PC-9 (cell line): ENCODE measurements at regions not wholly inside any gene's neighbourhood (a gene's known extent, or its start where the extent isn't known, plus 50 kb on each side); places are given as distances from the start of the nearest gene placed in this dataset.

Experiments used
- BruUV-seq: library from RNA; stranded (reverse); fragments of 400-500 nt; replicated peaks from 2 replicates; lab custom pipeline; 2021; lab: Mats Ljungman, UMichigan
- CTCF ChIA-PET: fragments of 300-600 bp; sonication (Branson Sonifier 250); formaldehyde crosslinking; loops from one replicate; lab custom pipeline; 2022; ENCODE audit warnings: antibody characterized with exemption; lab: Charles Lee
- POLR2A ChIA-PET: fragments of 300-600 bp; sonication (Branson Sonifier 250); formaldehyde crosslinking; loops from one replicate; lab custom pipeline; 2022; ENCODE audit warnings: antibody characterized with exemption; ENCODE audit not compliant: unreplicated experiment; lab: Charles Lee
- DNase-seq, 2 experiments: peaks; one replicate each; pipeline versions ENCODE4 v3.0.0 to v3.0.0-alpha.2; 2015 to 2022; ENCODE audit warnings: mixed read lengths in 1 of 2
- H2AFZ ChIP-seq: fragments of 200-600 bp; sonication (generic); 2 replicates; pipeline ENCODE4 v1.8.1; 2017; ENCODE audit warnings: antibody characterized with exemption
- H3F3A ChIP-seq: fragments of 200-600 bp; sonication (generic); 2 replicates; pipeline ENCODE4 v1.8.1; 2017; ENCODE audit warnings: antibody characterized with exemption, mild to moderate bottlenecking, low read depth; ENCODE audit not compliant: insufficient read depth
- H3K27ac ChIP-seq: fragments of 200-600 bp; sonication (generic); 2 replicates; pipeline ENCODE4 v1.6.1; 2016; ENCODE audit warnings: mixed run types
- H3K27me3 ChIP-seq: fragments of 200-600 bp; sonication (generic); 2 replicates; pipeline ENCODE4 v1.6.1; 2016; ENCODE audit warnings: low read depth, mixed run types; ENCODE audit not compliant: insufficient read depth
- H3K36me3 ChIP-seq: fragments of 200-600 bp; sonication (generic); 2 replicates; pipeline ENCODE4 v1.6.1; 2016; ENCODE audit warnings: low read depth, mixed run types
- H3K4me1 ChIP-seq: fragments of 200-600 bp; sonication (generic); replicated peaks from 2 replicates; pipeline ENCODE4 v1.6.1; 2016; ENCODE audit warnings: mixed run types; ENCODE audit not compliant: insufficient read depth
- H3K4me2 ChIP-seq: fragments of 200-600 bp; sonication (generic); 2 replicates; pipeline ENCODE4 v1.6.1; 2017; ENCODE audit warnings: mixed run types
- H3K4me3 ChIP-seq: fragments of 200-600 bp; sonication (generic); 2 replicates; pipeline ENCODE4 v1.6.1; 2016; ENCODE audit warnings: mixed run types
- H3K79me2 ChIP-seq: fragments of 200-600 bp; sonication (generic); 2 replicates; pipeline ENCODE4 v1.6.1; 2017; ENCODE audit warnings: low read depth, mixed run types
- H3K9me2 ChIP-seq: fragments of 200-600 bp; sonication (generic); 2 replicates; pipeline ENCODE4 v1.8.1; 2017; ENCODE audit warnings: mild to moderate bottlenecking; ENCODE audit not compliant: insufficient read depth
- H3K9me3 ChIP-seq: fragments of 200-600 bp; sonication (generic); 2 replicates; pipeline ENCODE4 v1.8.1; 2016; ENCODE audit warnings: low read depth; ENCODE audit not compliant: insufficient read depth
- H4K20me1 ChIP-seq: fragments of 200-600 bp; sonication (generic); 2 replicates; pipeline ENCODE4 v1.8.1; 2017; ENCODE audit not compliant: insufficient read depth
- CTCF ChIP-seq: fragments of 200-600 bp; sonication (generic); conservative IDR thresholded peaks from 2 replicates; pipeline ENCODE4 v1.6.1; 2017; ENCODE audit warnings: mixed run types, antibody characterized with exemption, mild to moderate bottlenecking, moderate library complexity
- EZH2 ChIP-seq: fragments of 200-600 bp; sonication (generic); IDR thresholded peaks from 2 replicates; pipeline ENCODE4 v1.8.0; 2017; ENCODE audit warnings: antibody characterized with exemption, low read depth
- intact Hi-C: fragments of 100-400 bp; cut with micrococcal nuclease; formaldehyde crosslinking; loops from one replicate; pipeline ENCODE4 v1.10.0; 2022; ENCODE audit not compliant: unreplicated experiment

GRCh38 chr10:106309376-106309775, 855.1 kb downstream of the SORCS1 start:
- Histone ChIP-seq H3K79me2 (no peaks in the 10 kb centered on the region), H3K9me2 (no peaks in the 10 kb centered on the region), H3F3A (no peaks in the 10 kb centered on the region), H3K4me3 (no peak overlapping the region), H3K4me1 (no peaks in the 10 kb centered on the region), H3K4me2 (no peak overlapping the region), H3K9me3 (no peaks in the 10 kb centered on the region), H2AFZ (no peak overlapping the region), H4K20me1 (no peaks in the 10 kb centered on the region), H3K36me3 (no peaks in the 10 kb centered on the region), H3K27me3 (no peaks in the 10 kb centered on the region), H3K27ac (no peak overlapping the region)
- CTCF ChIA-PET: no interaction called here
- no peak for DNase-seq
- intact Hi-C loops: no loop called here
- POLR2A ChIA-PET: no interaction called here
- no TSS peak for BruUV-seq
- no peak for TF ChIP-seq CTCF
- TF ChIP-seq EZH2: no peak

GRCh38 chr10:106308284-106308683, 856.2 kb downstream of the SORCS1 start:
- intact Hi-C loops: no loop called here
- Histone ChIP-seq H3K27ac (no peak overlapping the region), H3K9me3 (no peaks in the 10 kb centered on the region), H3K9me2 (no peaks in the 10 kb centered on the region), H2AFZ (no peak overlapping the region), H3F3A (no peaks in the 10 kb centered on the region), H3K4me3 (no peak overlapping the region), H3K27me3 (no peaks in the 10 kb centered on the region), H4K20me1 (no peaks in the 10 kb centered on the region), H3K4me2 (no peak overlapping the region), H3K36me3 (no peaks in the 10 kb centered on the region), H3K79me2 (no peaks in the 10 kb centered on the region), H3K4me1 (no peaks in the 10 kb centered on the region)
- no peak for TF ChIP-seq EZH2
- TF ChIP-seq CTCF: no peak
- no peak for DNase-seq
- ChIA-PET CTCF (no interaction called here), POLR2A (no interaction called here)
- BruUV-seq: no TSS peak

GRCh38 chr10:106304056-106304455, 860.5 kb downstream of the SORCS1 start:
- H3K9me3 ChIP-seq: no peaks in the 10 kb centered on the region
- intact Hi-C loops: no loop called here
- no peak for DNase-seq
- no peaks in the 10 kb centered on the region for H3K36me3 ChIP-seq
- TF ChIP-seq EZH2 (no peak), CTCF (no peak)
- no peaks in the 10 kb centered on the region for H3K9me2 ChIP-seq
- no peaks in the 10 kb centered on the region for H3K79me2 ChIP-seq
- no peaks in the 10 kb centered on the region for H3F3A ChIP-seq
- no peak overlapping the region for H3K4me3 ChIP-seq
- no peaks in the 10 kb centered on the region for H3K4me1 ChIP-seq
- POLR2A ChIA-PET: no interaction called here
- no TSS peak for BruUV-seq
- H3K27ac ChIP-seq: no peak overlapping the region
- no peak overlapping the region for H2AFZ ChIP-seq
- no peak overlapping the region for H3K4me2 ChIP-seq
- CTCF ChIA-PET: no interaction called here
- H4K20me1 ChIP-seq: no peaks in the 10 kb centered on the region
- no peaks in the 10 kb centered on the region for H3K27me3 ChIP-seq
